GM12872 (cell line): ENCODE measurements at regions not wholly inside any gene's neighbourhood (a gene's known extent, or its start where the extent isn't known, plus 50 kb on each side); places are given as distances from the start of the nearest gene placed in this dataset.

Experiments
- TF ChIP-seq, protein P1 (sequence below): IDR thresholded peaks from 3 replicates; pipeline ENCODE4 v1.5.1; 2011; ENCODE audit warnings: low read depth, mild to moderate bottlenecking, low read length, moderate library complexity; ENCODE audit not compliant: insufficient read depth

DNA sequence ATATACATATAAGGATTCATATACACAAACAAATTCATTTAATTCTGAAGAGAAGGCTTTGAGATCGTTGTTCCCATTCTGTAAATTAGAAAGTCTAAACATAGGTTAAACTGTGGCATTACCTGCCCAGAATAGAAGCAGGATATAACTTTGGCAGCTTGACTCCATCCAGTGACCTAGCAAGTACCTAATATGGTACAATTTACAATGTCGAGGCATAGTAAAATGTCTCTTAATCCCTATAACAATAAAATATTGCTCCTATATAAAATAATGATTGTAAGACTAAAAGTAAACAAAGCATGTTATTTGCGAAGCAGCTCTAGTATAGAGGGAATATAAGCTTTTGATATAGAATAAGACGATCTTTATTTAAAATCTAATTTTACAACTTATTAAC lies 756.0 kb downstream of the LUZP2 start:
- TF ChIP-seq, protein P1, sequence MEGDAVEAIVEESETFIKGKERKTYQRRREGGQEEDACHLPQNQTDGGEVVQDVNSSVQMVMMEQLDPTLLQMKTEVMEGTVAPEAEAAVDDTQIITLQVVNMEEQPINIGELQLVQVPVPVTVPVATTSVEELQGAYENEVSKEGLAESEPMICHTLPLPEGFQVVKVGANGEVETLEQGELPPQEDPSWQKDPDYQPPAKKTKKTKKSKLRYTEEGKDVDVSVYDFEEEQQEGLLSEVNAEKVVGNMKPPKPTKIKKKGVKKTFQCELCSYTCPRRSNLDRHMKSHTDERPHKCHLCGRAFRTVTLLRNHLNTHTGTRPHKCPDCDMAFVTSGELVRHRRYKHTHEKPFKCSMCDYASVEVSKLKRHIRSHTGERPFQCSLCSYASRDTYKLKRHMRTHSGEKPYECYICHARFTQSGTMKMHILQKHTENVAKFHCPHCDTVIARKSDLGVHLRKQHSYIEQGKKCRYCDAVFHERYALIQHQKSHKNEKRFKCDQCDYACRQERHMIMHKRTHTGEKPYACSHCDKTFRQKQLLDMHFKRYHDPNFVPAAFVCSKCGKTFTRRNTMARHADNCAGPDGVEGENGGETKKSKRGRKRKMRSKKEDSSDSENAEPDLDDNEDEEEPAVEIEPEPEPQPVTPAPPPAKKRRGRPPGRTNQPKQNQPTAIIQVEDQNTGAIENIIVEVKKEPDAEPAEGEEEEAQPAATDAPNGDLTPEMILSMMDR: no peak

DNA sequence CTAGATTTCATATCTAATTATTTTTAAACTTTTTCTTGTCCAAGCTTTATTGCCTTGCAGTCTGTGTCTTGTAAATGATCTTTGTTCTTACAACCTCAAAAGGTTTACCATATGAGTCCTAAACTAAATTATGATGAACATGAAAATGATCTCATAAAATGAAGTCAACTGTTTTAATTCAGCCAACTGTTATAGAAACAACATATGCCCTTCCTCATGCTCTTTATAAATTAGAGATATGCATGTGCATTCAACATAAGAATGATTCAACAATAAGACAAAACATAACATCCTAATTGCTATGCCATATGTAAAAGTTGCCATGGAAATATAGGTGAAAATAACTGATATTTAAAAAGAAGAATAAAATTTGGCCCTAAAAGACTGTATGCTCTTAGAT lies 774.4 kb downstream of the LUZP2 start:
- TF ChIP-seq, protein P1: no peak

DNA sequence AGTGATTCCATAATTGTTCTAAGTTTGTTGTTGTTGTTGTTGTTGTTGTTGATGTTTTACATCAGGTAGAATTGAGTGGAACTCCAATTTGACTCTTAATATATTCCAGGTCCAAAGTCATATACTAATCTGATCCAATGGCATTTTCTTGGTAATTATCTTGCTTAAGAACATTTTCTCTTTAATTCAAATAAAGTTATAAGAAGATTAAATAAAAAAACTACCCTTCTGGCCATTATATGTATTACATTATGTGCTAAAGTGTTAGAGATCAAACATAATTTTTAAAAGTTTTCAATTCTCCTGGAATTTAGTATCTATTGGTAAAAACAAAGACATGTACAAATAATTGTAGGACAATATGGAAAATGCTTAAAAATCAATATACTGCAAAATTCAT lies 775.4 kb downstream of the LUZP2 start:
- TF ChIP-seq, protein P1: no peak

DNA sequence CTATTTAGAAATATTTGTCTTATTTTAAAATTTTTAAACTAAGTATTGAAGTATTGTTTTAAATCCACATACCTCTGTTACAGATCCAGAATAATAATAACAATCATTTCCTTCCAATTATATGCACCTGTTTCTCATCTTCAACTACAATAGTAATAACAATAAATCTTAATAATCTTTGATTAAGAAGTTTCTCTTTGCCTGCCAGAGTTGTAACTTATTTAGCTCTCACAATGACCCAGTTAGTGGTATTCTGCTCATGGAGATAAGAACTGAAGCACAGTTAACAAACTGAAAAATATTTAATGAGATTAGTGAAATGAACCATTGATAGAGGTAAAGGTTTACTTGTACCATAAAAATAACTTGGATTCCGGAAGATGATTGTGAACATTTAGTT lies 796.3 kb downstream of the LUZP2 start:
- TF ChIP-seq, protein P1: no peak

DNA sequence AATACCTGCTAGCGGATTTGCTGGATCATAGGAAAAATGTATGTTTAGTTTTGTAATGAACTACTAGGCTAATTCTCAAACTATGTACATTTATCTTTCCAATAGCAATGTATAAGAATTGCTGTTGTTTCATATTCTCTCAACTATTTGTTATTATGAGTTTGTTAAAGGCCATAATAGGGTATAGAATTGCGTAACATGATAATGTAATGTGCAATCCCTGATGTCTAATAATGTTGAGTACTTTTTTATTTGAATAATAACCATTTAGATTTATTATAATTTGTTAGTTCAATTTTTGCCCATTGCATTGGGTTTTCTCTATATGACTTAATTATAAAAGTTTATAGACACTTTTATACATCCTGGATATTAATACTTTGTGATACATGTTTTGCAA lies 801.6 kb downstream of the LUZP2 start:
- TF ChIP-seq, protein P1: no peak

DNA sequence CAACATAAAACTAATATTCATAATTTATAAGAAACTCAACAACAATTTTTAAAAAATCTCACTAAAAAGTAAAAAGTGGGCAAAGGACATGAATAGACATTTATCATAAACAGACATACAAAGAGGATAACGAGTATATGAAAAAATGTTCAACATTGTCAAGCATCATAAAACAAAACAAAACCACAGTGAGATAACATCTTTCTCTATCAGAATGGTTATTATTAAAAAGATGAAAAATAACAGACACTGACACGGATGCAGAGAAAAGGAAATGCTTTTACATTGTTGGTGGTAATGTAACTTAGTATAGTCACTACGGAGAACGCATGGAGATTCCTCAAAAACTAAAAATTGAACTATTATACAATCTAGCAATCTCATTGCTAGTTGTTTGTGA lies 813.0 kb downstream of the LUZP2 start:
- TF ChIP-seq, protein P1: no peak

DNA sequence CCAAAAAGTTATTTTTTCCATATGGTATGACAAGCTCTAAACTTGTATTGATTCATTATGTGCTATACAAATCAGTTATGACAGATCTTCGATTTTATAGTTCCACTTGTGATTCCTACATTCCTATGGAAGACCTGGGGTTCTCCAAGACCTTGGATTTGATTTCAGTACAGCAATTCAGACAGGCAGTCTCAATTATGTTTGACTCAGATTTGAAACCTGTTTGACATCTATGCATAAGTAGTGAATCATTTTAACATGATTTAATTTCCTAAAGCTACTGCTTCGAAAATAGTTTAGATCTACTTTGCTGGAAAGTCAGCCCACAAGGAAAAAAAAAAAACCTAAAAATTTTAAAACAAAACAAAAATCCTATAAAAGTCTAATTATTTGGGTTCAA lies 820.4 kb downstream of the LUZP2 start:
- TF ChIP-seq, protein P1: no peak

DNA sequence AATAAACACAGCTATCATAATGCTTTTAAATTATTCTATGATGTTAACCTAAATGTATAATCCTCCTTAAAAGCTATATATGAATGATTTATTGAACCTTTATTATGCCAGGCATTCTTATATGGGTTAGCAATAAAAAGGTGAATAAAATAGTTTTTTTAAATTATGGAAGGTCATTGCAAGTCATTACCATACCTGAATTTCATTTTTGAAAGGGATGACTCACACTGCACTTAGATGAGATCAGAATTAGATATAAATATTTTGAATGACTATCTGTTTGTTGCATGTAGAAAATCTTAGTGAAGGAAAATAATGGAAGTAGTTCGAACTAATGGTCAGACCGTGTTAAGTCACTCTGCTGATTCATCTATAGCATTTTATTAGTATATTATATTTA lies 822.3 kb downstream of the LUZP2 start:
- TF ChIP-seq, protein P1: no peak
